RWPE1 (cell line): ENCODE measurements at regions not wholly inside any gene's neighbourhood (a gene's known extent, or its start where the extent isn't known, plus 50 kb on each side); places are given as distances from the start of the nearest gene placed in this dataset.

Experiments
- CTCF ChIA-PET: fragments of 350-600 bp; sonication (Branson Sonifier 250); formaldehyde crosslinking; extraction: SDS; loops from one replicate; lab custom pipeline; 2021; lab: Yijun Ruan, JAX
- POLR2A ChIA-PET: fragments of 400-600 bp; formaldehyde crosslinking; extraction: SDS; loops from one replicate; lab custom pipeline; 2020; ENCODE audit warnings: antibody characterized with exemption; ENCODE audit not compliant: low non-redundant PET; lab: Yijun Ruan, JAX
- DNase-seq: peaks from one replicate; pipeline ENCODE4 v3.0.0; 2012; ENCODE audit warnings: low spot score
- H3K27ac ChIP-seq: fragments of 450-650 bp; 2 replicates; pipeline ENCODE4 v1.5.1; 2017
- CTCF ChIP-seq: fragments of 450-650 bp; conservative IDR thresholded peaks from 2 replicates; pipeline ENCODE4 v1.5.1; 2017; ENCODE audit warnings: low read depth, mild to moderate bottlenecking

- DNase-seq, result no peak
- no peak overlapping the region for H3K27ac ChIP-seq
- ChIA-PET POLR2A (no interaction called here), CTCF (no interaction called here)
- TF ChIP-seq CTCF, result no peak
These were observed 256.3 kb upstream of the SASH1 start for GRCh38 chr6:148086386-148086785.

- TF ChIP-seq CTCF, result no peak
- POLR2A ChIA-PET, result no interaction called here
- no peak for DNase-seq
- CTCF ChIA-PET, result no interaction called here
- no peak overlapping the region for H3K27ac ChIP-seq
These were observed 255.8 kb upstream of the SASH1 start for GRCh38 chr6:148086843-148087242.

GRCh38 chr6:148087659-148088058, 255.0 kb upstream of the SASH1 start:
- H3K27ac ChIP-seq, result no peak overlapping the region
- CTCF ChIA-PET, result no interaction called here
- DNase-seq, result no peak
- TF ChIP-seq CTCF, result no peak
- POLR2A ChIA-PET, result no interaction called here

GRCh38 chr6:148090326-148090725, 252.3 kb upstream of the SASH1 start:
- CTCF ChIA-PET, result no interaction called here
- H3K27ac ChIP-seq, result no peak overlapping the region
- POLR2A ChIA-PET, result no interaction called here
- DNase-seq, result no peak
- no peak for TF ChIP-seq CTCF

- no peak for DNase-seq
- CTCF ChIA-PET, result no interaction called here
- TF ChIP-seq CTCF, result no peak
- no peak overlapping the region for H3K27ac ChIP-seq
- POLR2A ChIA-PET, result no interaction called here
These were observed 251.2 kb upstream of the SASH1 start for GRCh38 chr6:148091394-148091793.

- no peak for TF ChIP-seq CTCF
- no peak overlapping the region for H3K27ac ChIP-seq
- CTCF ChIA-PET, result no interaction called here
- DNase-seq, result no peak
- POLR2A ChIA-PET, result no interaction called here
These were observed 239.2 kb upstream of the SASH1 start for GRCh38 chr6:148103436-148103835.

GRCh38 chr6:148104131-148104530, 238.5 kb upstream of the SASH1 start:
- no peak overlapping the region for H3K27ac ChIP-seq
- TF ChIP-seq CTCF, result no peak
- DNase-seq, result no peak
- CTCF ChIA-PET, result no interaction called here
- POLR2A ChIA-PET, result no interaction called here
